EL (cell line): ENCODE measurements at regions not wholly inside any gene's neighbourhood (a gene's known extent, or its start where the extent isn't known, plus 50 kb on each side); places are given as distances from the start of the nearest gene placed in this dataset.

Experiments
- DNase-seq: peaks from one replicate; pipeline ENCODE4 v3.0.0-alpha.2; 2016

DNA sequence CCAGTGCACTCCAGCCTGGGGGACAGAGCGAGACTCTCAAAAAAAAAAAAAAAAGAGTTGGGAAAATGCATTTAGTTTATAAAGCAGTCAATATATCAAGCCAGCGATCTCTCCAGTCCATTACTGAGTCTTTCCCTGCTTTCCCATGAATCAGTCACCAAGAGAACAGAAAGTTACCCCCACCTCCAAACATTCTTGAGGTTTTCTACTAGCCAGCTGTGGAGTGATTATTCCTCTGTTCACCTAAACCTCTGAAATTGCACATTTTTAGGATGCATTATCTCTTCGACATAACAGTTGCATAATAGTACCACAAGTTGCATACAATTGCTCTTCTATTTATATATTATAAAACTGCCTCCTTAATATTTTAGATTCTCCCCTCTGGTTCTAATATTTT, 134.8 kb upstream of the DIO3 start:
- no peak for DNase-seq

DNA sequence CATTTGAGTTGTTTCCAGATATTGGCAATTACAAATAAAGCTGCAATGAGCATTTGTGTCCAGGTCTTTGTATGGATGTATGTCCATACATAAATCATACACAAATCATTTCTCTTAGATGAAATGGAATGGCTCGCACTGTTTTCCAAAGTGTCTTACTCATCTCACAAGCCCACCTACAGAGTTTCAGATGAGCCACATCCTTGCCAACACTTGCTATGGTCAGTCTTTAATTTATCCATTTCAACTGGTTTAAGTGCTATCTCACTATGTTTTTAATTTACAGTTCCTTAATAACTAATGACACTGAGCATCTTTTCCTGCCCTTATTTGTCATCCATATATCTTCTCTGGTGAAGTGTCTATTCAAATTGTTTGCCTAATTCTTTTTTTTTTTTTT, 132.9 kb upstream of the DIO3 start:
- no peak for DNase-seq

- no peak for DNase-seq
Measured at GRCh38 chr14:101435546-101435945, 125.7 kb upstream of the DIO3 start.

GRCh38 chr14:101439023-101439422, 122.3 kb upstream of the DIO3 start:
- DNase-seq, result no peak

- no peak for DNase-seq
Measured at GRCh38 chr14:101440496-101440895, 120.8 kb upstream of the DIO3 start.

GRCh38 chr14:101441710-101442109, 119.6 kb upstream of the DIO3 start:
- no peak for DNase-seq

DNA sequence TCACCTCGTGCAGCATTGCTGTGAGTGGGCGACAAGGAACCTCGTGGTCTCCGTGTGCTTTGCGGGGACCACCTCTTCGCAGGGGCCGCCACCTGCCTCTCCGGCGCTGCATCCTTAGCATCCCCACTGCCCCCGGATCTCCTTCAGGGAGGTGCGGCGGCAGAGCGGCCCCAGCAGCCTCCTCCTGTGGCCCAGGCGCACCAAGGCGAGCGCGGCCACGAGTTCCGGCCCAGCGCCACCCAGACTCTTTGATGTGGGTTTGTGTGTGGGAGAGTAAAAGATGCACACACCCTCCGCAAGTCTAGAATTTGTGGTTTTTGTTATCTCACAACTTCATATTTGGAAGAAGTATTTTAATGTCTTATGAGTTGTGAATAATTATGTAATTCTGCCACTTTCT, 118.8 kb upstream of the DIO3 start:
- no peak for DNase-seq

- DNase-seq, result peak; percentile 52
Measured at GRCh38 chr14:101444116-101444515, 117.2 kb upstream of the DIO3 start.

- DNase-seq, result no peak
Measured at GRCh38 chr14:101445278-101445677, 116.0 kb upstream of the DIO3 start.

GRCh38 chr14:101446387-101446969, 114.8 kb upstream of the DIO3 start:
- DNase-seq, result no peak

GRCh38 chr14:101449114-101449513, 112.2 kb upstream of the DIO3 start:
- no peak for DNase-seq

GRCh38 chr14:101451166-101451565, 110.1 kb upstream of the DIO3 start:
- no peak for DNase-seq

- no peak for DNase-seq
Measured at GRCh38 chr14:101453225-101453624, 108.1 kb upstream of the DIO3 start.

DNA sequence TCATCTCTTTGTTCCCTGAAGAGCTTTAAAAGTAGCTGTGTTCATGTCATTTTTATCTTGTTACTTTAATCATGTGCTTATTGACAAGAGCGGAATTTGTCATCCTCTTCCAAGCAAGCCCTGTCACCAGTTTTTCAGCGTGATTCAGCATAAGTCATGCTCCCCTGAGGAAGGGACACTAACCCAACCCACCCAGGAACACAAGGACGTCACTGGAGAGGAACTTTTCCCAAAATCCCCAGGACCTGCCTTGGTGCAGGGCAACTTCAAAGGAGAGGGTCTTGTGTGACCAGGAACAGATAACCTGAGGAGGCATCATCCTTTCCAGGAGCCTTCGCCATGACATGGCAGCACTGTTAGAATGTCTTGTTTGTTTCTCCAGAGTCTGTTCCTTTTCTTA, 107.1 kb upstream of the DIO3 start:
- no peak for DNase-seq

DNA sequence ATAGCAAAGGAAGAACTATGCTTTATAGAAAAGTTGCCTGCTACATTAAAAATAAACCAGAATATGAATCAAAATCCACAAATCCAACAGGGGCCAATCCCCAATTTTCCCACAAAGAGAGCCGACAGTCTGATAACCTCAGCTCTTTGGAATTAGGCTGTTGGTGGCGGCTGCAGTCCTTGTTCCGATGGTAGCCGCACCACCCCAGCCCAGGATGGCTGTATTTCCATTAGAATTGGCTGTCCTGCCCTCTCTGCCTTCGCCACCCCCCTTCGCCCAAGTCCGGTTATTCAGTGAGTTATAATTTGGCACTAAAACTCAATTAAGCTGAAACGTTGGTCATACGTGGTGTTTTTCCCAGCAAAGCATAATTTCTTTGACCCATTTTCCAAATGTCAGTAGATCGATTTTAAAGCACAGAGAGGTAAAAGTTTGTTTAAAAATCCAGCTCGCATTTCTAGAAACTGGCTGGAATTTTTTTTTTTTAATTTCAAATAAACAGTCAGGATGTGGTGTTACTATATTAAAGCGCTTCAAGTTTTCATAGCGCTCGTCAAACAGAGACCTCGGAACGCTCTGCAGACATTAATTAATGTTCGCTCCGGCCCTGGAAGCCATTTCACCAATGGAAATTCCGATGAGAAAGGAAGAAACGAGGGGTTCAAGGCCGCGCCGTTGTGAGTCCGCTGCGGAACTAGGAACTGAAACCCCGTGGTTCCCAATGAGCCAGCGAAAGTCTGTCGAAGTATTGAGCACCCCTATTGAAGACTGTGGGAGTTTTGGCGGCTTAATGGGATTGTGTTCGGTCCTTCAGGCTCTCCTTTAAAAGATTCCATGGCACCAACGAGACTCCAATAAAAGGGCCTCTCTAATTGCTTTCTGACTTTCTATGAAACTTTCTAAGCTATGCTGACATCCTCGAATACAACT, 104.8 kb upstream of the DIO3 start:
- DNase-seq, result no peak

DNA sequence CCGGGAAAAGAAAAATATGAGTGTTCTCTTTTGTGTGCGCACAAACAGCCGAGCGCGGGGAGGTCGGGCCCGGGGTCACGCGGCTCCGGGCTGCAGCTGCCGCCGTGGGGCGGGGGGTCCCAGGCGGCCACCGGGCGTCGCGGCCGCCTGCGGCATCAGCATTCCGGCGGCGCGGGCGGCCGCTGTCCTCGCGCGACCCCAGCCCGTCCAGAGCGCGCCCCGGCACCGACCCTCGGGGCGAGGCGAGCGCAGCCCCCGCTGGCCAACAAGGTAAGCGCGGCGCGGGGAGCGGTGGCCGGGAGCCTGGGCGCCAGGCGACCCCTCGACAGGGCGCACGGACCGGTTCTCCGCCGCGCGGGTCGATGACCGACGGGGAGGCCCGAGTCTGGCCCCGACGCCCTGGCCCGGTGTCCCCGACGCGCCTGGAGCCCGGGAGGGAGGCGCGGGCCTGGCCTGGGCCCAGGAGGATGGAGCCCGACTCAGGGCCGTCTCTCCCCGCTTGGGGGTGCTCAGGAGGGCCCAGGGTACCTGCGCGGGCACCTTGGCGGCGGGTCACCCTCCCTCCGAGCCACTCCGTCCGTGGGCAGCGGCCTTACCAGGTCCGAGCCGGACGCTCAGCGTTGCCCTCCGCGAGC, 103.9 kb upstream of the DIO3 start:
- no peak for DNase-seq

DNA sequence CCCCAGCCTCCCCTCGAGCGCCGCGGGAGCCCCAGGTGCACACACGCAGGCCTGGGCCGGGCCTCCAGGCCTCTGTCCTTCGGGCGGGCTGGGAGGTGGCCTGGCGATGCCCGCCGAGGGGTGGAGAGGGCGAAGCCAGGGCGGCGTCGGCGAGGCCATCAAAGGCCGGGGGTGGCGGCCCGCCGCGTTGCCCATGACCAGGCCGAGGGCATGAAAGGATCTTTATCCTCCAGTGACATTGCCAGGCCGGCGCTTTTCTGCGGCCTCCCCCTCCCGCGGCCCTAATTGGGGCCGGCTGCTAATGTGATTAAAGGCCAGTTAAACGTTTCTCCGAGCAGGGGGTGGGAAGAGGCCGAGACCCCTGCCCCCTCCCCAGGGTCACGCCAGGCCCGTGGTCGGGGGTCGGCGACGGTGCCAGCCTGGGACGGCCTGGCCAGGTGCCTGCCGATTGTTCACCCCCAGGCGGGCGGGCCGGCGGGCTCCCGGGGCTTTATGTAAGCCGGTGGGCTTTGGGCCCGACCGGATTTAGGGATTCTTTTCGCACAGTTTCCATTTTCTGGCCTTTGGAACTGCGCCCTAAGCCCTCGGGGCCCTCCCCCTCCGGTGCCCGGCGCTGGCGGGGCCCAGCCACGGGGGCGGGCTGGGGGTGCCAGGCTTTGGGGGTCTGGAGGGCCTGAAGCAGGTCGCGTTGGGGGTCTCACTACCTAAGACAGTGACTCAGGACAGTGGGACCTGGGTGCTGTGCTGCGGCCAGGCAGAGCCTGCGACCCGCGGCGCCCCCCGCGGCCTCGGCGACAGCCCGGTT, 103.2 kb upstream of the DIO3 start:
- no peak for DNase-seq

DNA sequence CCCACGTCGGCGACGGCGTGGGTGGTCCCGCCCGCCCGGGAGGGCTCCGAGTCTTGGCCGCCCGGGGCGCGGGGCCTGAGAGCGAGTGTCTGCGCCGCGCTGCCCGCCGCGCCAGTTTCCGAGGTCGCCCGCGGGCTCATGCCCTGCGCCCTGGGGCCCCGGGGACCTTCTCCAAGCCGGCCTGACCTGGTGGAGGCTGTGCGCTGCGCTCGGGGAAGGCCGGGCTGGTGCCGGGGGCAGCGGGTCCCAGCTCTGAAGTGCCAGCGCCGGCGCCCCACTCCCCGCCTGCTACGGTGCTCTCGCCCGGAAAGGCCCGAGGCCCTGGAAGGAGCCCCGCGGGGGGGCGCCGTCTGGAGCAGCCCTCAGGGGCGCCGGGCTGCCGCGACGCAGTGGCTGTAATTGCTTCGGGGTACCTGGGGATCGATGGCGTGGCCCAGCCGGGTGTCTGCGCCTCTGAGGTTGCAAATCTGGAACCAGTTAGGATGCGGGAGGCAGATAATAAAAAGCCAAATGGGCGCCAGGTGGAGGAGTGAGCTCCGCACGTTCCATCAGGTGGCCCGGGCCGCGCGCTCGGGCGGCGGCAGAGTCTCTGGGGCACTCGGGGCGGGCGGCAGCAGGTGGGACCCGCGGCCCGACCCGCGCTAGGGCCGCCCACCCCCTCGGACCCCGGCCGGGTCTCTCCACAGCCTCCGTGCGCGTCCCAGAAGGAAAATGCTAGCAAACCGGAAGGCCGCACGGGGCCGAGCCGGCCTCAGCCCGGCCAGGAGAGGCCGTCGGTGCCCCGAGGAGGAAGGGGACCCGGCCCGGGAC, 102.3 kb upstream of the DIO3 start:
- DNase-seq, result no peak

DNA sequence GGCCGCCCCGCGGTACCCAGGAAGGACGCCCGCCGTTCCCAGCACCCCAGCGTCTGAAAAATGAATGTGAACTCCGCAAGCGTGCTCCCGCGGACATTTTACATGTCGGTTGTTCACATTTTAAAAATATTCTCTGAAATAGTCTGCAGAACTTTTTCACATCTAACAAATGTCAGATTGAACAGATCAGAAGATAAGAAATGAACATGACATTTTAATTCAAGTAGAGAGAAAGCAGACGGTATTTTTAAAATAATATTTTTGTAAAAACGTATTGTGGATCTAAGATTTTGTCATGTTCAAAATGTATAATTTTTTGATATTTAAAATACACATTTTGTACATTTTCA, 101.8 kb upstream of the DIO3 start:
- no peak for DNase-seq

- DNase-seq, result no peak
Measured at GRCh38 chr14:101460521-101460920, 100.8 kb upstream of the DIO3 start.

DNA sequence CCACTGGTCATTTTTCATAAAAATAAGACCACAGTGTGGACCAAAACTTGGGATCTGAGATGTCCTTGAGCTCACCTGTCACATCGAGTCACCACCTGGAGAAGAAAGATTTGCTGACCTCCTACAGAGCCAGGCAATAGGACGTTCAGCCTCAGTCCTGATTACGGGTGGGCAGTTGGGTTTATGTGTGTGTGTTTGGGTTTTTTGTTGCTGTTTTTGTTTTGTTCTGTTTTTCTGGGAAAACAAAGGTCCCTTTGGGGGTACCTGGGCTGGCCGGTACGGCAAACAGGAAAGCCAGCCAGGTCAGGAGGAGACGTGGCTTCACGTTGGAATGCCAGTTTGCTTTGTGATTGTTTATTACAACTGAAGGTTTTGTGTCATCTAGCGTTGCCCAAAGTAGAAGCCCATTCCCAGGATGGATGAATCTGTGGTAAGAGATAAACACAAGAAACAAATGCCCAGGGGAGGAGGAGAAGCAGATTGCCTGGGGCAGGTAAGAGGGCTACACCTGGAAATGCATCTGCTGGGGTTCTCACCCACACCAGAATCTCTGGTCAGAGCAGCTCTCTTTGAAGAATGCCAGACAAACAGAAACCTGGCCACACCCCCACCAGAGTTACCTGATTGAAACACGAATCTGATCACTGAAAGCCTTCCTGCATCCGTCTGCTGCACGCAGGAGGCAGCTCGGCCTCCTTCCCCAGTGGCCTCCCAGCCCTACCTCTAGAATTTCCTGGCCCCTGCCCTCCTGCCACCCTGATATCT, 100.1 kb upstream of the DIO3 start:
- DNase-seq, result no peak

- DNase-seq, result no peak
Measured at GRCh38 chr14:101461891-101462290, 99.4 kb upstream of the DIO3 start.
